NT2/D1 (cell line): ENCODE measurements at regions not wholly inside any gene's neighbourhood (a gene's known extent, or its start where the extent isn't known, plus 50 kb on each side); places are given as distances from the start of the nearest gene placed in this dataset.

ENCODE experiments used
- SUZ12 ChIP-seq: IDR thresholded peaks from 2 replicates; pipeline ENCODE4 v1.6.1; 2011; ENCODE audit not compliant: insufficient read length, insufficient read depth; ENCODE audit errors: extremely low read depth
- YY1 ChIP-seq: IDR thresholded peaks from 2 replicates; pipeline ENCODE4 v1.6.1; 2011; ENCODE audit not compliant: insufficient read length, insufficient read depth
- ZNF274 ChIP-seq: IDR thresholded peaks from 2 replicates; pipeline ENCODE4 v1.6.1; 2011; ENCODE audit warnings: mild to moderate bottlenecking, low read depth, low read length

DNA sequence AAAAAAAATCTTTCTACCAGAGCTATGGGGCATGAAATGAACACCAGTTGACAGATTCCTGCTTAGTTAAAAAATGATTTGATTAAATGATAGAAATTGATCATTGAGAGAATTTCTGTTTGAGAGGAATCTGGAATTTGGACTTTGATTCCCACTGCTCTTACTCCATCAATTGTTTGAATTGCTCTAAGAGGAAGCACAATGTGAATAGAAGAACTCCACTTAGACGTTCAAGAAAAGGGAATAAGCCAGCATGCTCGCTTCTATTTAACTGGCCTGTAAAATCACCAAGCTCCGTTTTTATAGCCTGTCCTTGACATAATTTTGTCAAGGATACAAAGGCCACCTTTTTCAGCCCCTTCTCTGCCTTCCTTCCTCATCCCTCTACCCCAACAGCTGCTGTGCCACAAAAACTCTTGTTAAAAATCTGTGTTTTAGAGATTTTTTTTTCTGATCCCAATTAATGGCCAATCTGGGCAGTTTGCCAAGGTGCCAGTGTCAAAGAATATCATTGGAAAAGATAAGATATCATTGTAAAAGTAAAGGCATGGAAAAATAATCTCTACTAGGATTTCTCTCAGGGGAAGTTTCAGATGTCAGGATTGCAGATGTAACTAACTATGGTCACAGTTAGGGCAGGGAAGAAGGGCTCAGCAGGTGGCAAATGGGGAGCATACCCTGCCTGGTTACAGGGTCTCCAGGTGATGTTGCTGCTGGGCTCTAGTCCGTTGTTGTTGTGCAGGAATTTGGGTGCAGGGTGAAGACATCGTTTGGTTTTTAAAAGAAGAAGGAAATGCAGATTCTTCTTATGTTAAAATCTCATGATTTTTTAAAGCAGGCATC lies 301.8 kb upstream of the PDZRN3 start:
- no peak for TF ChIP-seq YY1
- no peak for TF ChIP-seq ZNF274
- no peak for TF ChIP-seq SUZ12
